GM23338 (cell line): ENCODE measurements at regions not wholly inside any gene's neighbourhood (a gene's known extent, or its start where the extent isn't known, plus 50 kb on each side); places are given as distances from the start of the nearest gene placed in this dataset.

ENCODE experiments used
- CTCF ChIP-seq, 2 experiments: fragments of 200-600 bp in 1 of 2; sonication (generic) in 1 of 2; conservative IDR thresholded peaks; 2 replicates each; pipeline versions ENCODE4 v1.5.1 to v1.6.1; 2016 to 2017; ENCODE audit warnings: antibody characterized with exemption in 2 of 2, low read depth in 2 of 2, mild to moderate bottlenecking in 2 of 2, moderate library complexity in 1 of 2
- EZH2 ChIP-seq: fragments of 200-600 bp; sonication (generic); IDR thresholded peaks from one replicate; pipeline ENCODE4 v1.8.0; 2017; ENCODE audit warnings: antibody characterized with exemption, mild to moderate bottlenecking, low read depth; ENCODE audit not compliant: unreplicated experiment

GRCh38 chrX:122218666-122219065 is 965.4 kb upstream of the GRIA3 start:
- TF ChIP-seq CTCF (conservative IDR thresholded peaks at IDR 0.05; ENCODE audit: low read depth in 2 of 2) (no peak), EZH2 (no peak)
